Progenitor cell of endocrine pancreas (in vitro differentiated cells): ENCODE measurements at regions not wholly inside any gene's neighbourhood (a gene's known extent, or its start where the extent isn't known, plus 50 kb on each side); places are given as distances from the start of the nearest gene placed in this dataset.

Experiments
- DNase-seq: peaks from one replicate; pipeline ENCODE4 v3.0.0; 2021; ENCODE audit warnings: low spot score; ENCODE audit not compliant: unreplicated experiment
- H3K27ac Mint-ChIP-seq: 2 replicates; pipeline ENCODE4 v1.8.0; 2021; ENCODE audit warnings: mild to moderate bottlenecking, moderate library complexity, mixed read lengths
- H3K27me3 Mint-ChIP-seq: 2 replicates; pipeline ENCODE4 v1.8.0; 2021; ENCODE audit warnings: mixed read lengths
- H3K36me3 Mint-ChIP-seq: 2 replicates; pipeline ENCODE4 v1.8.0; 2022; ENCODE audit warnings: mixed read lengths; ENCODE audit not compliant: insufficient read depth
- H3K4me1 Mint-ChIP-seq: 2 replicates; pipeline ENCODE4 v1.8.0; 2021; ENCODE audit warnings: low read depth, mixed read lengths
- H3K4me3 Mint-ChIP-seq: 2 replicates; pipeline ENCODE4 v1.8.0; 2021; ENCODE audit warnings: low read depth, mild to moderate bottlenecking, moderate library complexity, mixed read lengths
- H3K9me3 Mint-ChIP-seq: 2 replicates; pipeline ENCODE4 v1.8.0; 2021; ENCODE audit warnings: low read depth, mixed read lengths
- CTCF ChIP-seq: fragments of 200-600 bp; sonication (generic); IDR thresholded peaks from one replicate; pipeline ENCODE4 v1.5.0; 2021; ENCODE audit warnings: antibody characterized with exemption, mild to moderate bottlenecking; ENCODE audit not compliant: unreplicated experiment

DNA sequence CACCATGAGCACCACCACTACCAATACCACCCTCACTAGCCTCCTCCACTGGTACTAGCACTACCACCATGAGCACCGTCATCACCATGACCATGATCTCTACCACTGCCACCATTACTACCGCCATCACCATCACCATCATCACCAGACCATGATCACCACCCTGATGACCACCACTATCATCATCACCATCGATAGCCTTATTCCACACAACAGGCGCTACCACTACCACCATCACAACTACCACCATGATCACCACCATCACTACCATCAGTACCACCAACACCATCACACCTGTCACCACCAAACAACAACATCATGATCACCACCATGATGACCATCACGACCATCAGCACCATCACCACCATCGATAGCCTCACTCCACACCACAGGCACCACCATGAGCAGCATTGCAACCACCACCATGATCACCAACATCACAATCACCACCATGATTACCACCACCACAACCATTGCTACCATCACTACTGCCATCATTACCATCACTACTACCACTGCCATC lies 56.6 kb upstream of the CASZ1 start:
- DNase-seq, result no peak
- no peak for TF ChIP-seq CTCF
- Mint-ChIP-seq H3K4me3 (no peak overlapping the region), H3K36me3 (no peaks in the 10 kb centered on the region), H3K4me1 (peaks cover 1% of the 10 kb centered on the region), H3K27ac (no peak overlapping the region), H3K9me3 (peaks cover 3% of the 10 kb centered on the region), H3K27me3 (peaks cover 8% of the 10 kb centered on the region)

- H3K4me3 Mint-ChIP-seq, result no peak overlapping the region
- peaks cover 8% of the 10 kb centered on the region for H3K27me3 Mint-ChIP-seq
- DNase-seq, result no peak
- TF ChIP-seq CTCF, result no peak
- peaks cover 1% of the 10 kb centered on the region for H3K4me1 Mint-ChIP-seq
- no peaks in the 10 kb centered on the region for H3K36me3 Mint-ChIP-seq
- H3K9me3 Mint-ChIP-seq, result peaks cover 3% of the 10 kb centered on the region
- no peak overlapping the region for H3K27ac Mint-ChIP-seq
Measured at GRCh38 chr1:10853701-10854100, 57.3 kb upstream of the CASZ1 start.

GRCh38 chr1:10854856-10855459 lies 58.5 kb upstream of the CASZ1 start:
- peaks cover 1% of the 10 kb centered on the region for H3K4me1 Mint-ChIP-seq
- H3K9me3 Mint-ChIP-seq, result peaks cover 3% of the 10 kb centered on the region
- H3K36me3 Mint-ChIP-seq, result no peaks in the 10 kb centered on the region
- TF ChIP-seq CTCF, result no peak
- no peak overlapping the region for H3K4me3 Mint-ChIP-seq
- DNase-seq, result no peak
- no peak overlapping the region for H3K27ac Mint-ChIP-seq
- peaks cover 9% of the 10 kb centered on the region for H3K27me3 Mint-ChIP-seq

- H3K36me3 Mint-ChIP-seq, result no peaks in the 10 kb centered on the region
- no peak for DNase-seq
- H3K27ac Mint-ChIP-seq, result no peak overlapping the region
- H3K4me1 Mint-ChIP-seq, result peaks cover 7% of the 10 kb centered on the region
- H3K27me3 Mint-ChIP-seq, result peaks cover 18% of the 10 kb centered on the region
- TF ChIP-seq CTCF, result no peak
- H3K4me3 Mint-ChIP-seq, result no peak overlapping the region
- H3K9me3 Mint-ChIP-seq, result peaks cover 3% of the 10 kb centered on the region
Measured at GRCh38 chr1:10856176-10856683, 59.8 kb upstream of the CASZ1 start.

- peaks cover 21% of the 10 kb centered on the region for H3K27me3 Mint-ChIP-seq
- H3K4me3 Mint-ChIP-seq, result no peak overlapping the region
- no peaks in the 10 kb centered on the region for H3K36me3 Mint-ChIP-seq
- DNase-seq, result no peak
- H3K9me3 Mint-ChIP-seq, result peaks cover 3% of the 10 kb centered on the region
- no peak for TF ChIP-seq CTCF
- H3K4me1 Mint-ChIP-seq, result peaks cover 10% of the 10 kb centered on the region
- no peak overlapping the region for H3K27ac Mint-ChIP-seq
Measured at GRCh38 chr1:10856863-10857598, 60.6 kb upstream of the CASZ1 start.
